IgD-negative memory B cell (primary cell): ENCODE measurements at regions not wholly inside any gene's neighbourhood (a gene's known extent, or its start where the extent isn't known, plus 50 kb on each side); places are given as distances from the start of the nearest gene placed in this dataset.
A peak's percentile ranks its signal among the peaks of the same experiment; 100 is the strongest.

Source experiments
- H3K27ac Mint-ChIP-seq, 3 donors: one replicate each; pipeline ENCODE4 v1.8.0; 2020 to 2022; ENCODE audit warnings: mild to moderate bottlenecking in 3 of 3, mixed read lengths in 3 of 3, moderate library complexity in 1 of 3
- H3K27me3 Mint-ChIP-seq: one replicate; pipeline ENCODE4 v1.8.0; 2021; ENCODE audit warnings: mixed read lengths
- H3K36me3 Mint-ChIP-seq: one replicate; pipeline ENCODE4 v1.8.0; 2020; ENCODE audit warnings: mild to moderate bottlenecking, mixed read lengths
- H3K4me1 Mint-ChIP-seq, 3 donors: one replicate each; pipeline ENCODE4 v1.8.0; 2020 to 2022; ENCODE audit warnings: mixed read lengths in 3 of 3, mild to moderate bottlenecking in 1 of 3
- H3K4me3 Mint-ChIP-seq, 4 donors: one replicate each; pipeline ENCODE4 v1.8.0; 2020 to 2022; ENCODE audit warnings: mild to moderate bottlenecking in 4 of 4, mixed read lengths in 4 of 4, moderate library complexity in 3 of 4
- H3K9me3 Mint-ChIP-seq, 3 donors: one replicate each; pipeline ENCODE4 v1.8.0; 2020 to 2021; ENCODE audit warnings: mixed read lengths in 3 of 3, mild to moderate bottlenecking in 1 of 3

DNA sequence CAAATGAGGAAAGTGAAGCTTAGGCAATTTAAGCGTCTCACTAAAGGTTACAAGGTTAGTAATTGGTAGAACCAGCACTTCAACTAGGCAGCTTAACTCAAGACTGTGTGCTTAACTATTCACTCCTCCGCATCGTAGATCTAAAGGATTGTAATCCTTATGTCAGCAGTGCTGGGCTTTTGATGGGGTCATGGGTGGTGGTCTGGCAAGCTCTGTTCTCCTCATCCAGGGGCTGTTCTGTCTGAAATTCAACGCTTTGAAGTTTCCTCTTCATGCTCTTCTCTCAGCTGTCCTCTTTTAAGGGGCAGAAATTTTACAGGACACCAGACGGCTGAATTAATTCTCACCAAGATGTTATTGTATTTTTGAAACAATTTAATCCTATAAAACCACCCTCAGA, 165.5 kb upstream of the FAM98A start:
- H3K9me3 Mint-ChIP-seq: no peaks in the 10 kb centered on the region
- no peaks in the 10 kb centered on the region for H3K27me3 Mint-ChIP-seq
- no peaks in the 10 kb centered on the region for H3K36me3 Mint-ChIP-seq
- no peak overlapping the region for H3K4me3 Mint-ChIP-seq
- no peak overlapping the region for H3K27ac Mint-ChIP-seq
- no peaks in the 10 kb centered on the region for H3K4me1 Mint-ChIP-seq

DNA sequence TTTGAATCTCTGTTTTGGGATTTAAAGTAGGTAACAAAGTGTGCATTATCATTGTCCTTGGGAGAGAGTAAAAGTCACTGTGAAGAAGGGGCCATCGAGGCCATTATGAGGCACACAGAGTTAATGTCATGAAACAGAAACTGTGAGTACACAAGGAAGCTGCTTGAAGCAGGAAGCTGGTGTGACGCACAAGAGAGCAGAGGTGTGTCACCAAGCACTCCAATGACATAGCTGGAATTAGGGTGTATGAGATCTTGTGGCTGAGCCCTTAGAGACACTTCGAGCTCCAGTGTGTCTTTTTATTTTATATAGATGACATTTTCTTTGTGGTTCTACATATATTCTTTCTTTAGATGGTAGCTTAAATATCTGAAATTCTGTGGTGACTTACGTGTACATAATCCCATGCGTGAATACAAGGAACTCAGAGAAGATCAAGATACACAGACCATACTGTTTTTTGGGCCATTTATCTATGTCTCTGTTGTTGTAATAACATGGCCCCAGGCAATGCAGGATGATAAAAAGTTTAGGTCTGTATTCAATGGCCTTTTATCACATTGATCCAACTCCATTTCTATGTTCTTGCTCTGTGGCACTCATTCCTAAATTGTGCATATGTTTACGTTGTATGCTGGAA, 164.7 kb upstream of the FAM98A start:
- Mint-ChIP-seq H3K27me3 (no peaks in the 10 kb centered on the region), H3K9me3 (no peaks in the 10 kb centered on the region), H3K27ac (no peak overlapping the region), H3K36me3 (no peaks in the 10 kb centered on the region), H3K4me1 (no peaks in the 10 kb centered on the region), H3K4me3 (no peak overlapping the region)

DNA sequence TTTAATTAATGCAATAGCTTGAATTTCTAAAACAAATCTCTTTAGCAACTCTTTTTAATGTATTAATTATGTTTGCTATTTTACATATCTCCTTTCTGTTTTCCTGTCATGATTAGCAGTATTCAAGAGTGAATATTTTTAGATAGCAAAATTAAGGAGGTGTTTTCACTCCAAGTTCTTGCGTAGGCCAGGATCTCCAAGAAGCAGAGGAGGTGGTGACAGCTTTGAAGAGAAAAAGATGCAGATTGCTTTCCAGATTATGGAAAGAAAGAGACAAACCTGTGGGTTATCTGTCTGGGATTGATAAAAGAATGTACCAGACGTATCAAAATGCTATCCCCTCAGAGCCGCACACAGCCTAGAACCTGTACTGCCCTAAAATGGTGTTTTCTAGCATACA, 163.5 kb upstream of the FAM98A start:
- no peak overlapping the region for H3K4me3 Mint-ChIP-seq
- H3K9me3 Mint-ChIP-seq: no peaks in the 10 kb centered on the region
- no peaks in the 10 kb centered on the region for H3K36me3 Mint-ChIP-seq
- H3K4me1 Mint-ChIP-seq: no peaks in the 10 kb centered on the region
- no peak overlapping the region for H3K27ac Mint-ChIP-seq
- no peaks in the 10 kb centered on the region for H3K27me3 Mint-ChIP-seq

DNA sequence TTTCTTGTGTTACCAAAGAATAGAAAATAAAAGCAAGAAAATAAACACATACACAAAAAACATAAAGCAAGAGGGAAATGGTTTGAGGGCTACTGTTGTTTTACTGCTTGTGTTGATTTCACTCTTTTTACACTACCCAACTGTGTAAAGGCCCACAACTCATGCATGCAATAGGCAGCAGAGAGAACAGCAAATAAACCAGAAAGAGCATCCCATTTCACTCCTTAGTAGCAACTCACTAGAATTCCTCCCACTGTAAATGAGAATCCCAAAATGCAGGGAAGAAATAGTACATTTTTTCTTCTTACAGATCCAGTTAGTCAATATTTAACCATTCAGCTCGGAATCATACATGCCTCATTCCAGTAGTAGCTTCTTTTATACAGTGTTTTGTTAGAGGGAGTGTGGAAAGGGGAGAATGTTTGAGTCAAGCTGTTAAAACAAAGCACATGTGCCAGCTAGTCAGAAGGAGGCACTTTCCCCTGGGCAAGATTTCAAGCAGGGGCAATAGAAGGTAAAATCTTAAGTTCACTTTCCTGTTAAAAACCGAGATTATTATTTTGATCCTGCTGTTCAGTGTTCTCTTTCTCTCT, 147.2 kb upstream of the FAM98A start:
- H3K9me3 Mint-ChIP-seq: peaks cover 2 to 10% (median 3%) of the 10 kb centered on the region in 3 donors
- peaks cover 11% of the 10 kb centered on the region for H3K27me3 Mint-ChIP-seq
- H3K27ac Mint-ChIP-seq: no peak overlapping the region
- no peak overlapping the region for H3K4me3 Mint-ChIP-seq
- peaks cover 0 to 2% (median 0%) of the 10 kb centered on the region in 3 donors for H3K4me1 Mint-ChIP-seq
- H3K36me3 Mint-ChIP-seq: no peaks in the 10 kb centered on the region

DNA sequence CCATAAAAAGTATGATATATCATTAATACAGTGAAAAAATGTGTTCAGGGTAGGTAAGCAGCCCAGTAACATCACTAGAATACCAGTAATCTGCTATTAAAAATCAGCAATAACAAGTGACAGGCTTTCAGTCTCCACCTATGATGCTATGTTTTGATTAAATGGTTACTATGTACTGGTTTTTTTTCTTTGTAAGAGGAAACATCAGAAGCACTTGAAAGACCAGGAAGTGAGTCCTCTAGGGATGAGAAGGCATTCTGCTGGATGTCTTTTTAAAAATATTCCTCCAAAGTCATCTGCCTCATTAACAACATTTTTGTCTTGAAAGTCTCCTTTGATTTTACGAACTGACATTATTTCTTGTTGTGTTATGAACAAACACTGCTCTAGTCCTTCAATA, 136.0 kb upstream of the FAM98A start:
- H3K9me3 Mint-ChIP-seq: peaks cover 0 to 7% (median 2%) of the 10 kb centered on the region in 3 donors
- no peak overlapping the region for H3K27ac Mint-ChIP-seq
- H3K36me3 Mint-ChIP-seq: no peaks in the 10 kb centered on the region
- H3K27me3 Mint-ChIP-seq: no peaks in the 10 kb centered on the region
- no peak overlapping the region for H3K4me3 Mint-ChIP-seq
- H3K4me1 Mint-ChIP-seq: no peaks in the 10 kb centered on the region

DNA sequence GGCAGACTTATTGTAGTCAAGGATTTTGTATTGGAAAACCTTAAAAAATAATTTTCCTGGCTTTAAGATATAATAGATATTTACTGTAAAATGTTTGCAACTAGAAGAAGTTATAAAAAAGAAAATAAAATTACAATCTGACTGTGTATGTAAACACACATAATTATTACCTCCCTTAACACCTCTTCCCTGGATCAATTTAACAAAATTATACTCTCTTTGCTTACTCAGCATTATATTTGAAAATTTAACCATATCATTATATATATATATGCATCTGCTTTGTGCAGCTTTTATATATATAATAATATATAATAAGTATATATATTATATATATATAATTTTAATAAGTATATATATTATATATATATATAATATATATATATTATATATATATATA, 131.7 kb upstream of the FAM98A start:
- Mint-ChIP-seq H3K4me1 (peaks cover 0 to 6% (median 4%) of the 10 kb centered on the region in 3 donors), H3K4me3 (no peak overlapping the region), H3K36me3 (no peaks in the 10 kb centered on the region), H3K27ac (no peak overlapping the region), H3K27me3 (peaks cover 3% of the 10 kb centered on the region), H3K9me3 (no peaks in the 10 kb centered on the region)

DNA sequence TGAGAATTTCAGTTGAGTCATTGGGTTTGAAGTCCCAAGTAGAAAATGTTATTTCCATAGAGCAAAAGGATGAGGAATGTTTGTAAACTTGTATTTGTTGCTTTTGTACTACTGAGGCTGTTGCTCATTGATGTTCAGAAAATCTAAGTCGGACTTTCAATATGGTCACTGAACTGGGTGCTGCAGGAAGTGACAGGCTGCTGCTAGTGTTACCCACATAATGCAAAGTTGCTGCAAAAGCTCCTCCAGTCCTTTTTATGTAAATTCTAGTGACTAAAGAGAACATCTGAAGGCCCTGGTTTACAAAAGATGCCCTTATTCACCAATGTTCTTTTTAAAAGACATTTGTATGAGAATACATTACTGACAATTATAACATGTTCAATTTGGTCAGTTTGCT, 131.1 kb upstream of the FAM98A start:
- Mint-ChIP-seq H3K9me3 (no peaks in the 10 kb centered on the region), H3K27ac (no peak overlapping the region), H3K36me3 (no peaks in the 10 kb centered on the region), H3K4me1 (peaks cover 0 to 6% (median 4%) of the 10 kb centered on the region in 3 donors), H3K4me3 (no peak overlapping the region), H3K27me3 (peaks cover 3% of the 10 kb centered on the region)

DNA sequence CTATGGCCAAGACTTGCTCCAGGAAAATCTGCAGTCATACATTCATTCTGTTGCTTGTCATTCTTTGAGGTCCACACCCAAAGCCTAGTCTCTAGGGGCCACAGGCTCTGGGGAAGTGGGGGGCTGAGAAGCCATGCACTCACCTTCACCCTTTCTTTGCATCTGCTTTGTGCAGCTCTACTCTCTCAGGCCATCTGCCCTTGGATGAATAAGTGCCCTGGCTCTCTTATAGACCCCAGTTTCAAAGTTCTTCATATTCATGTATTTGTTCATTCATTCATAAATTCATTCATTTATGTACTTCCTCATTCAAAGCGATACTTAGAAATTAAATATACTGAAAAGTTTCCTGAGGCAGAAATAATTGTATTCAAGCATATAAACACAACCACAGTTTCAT, 130.3 kb upstream of the FAM98A start:
- Mint-ChIP-seq H3K4me3 (no peak overlapping the region), H3K4me1 (peaks cover 0 to 6% (median 4%) of the 10 kb centered on the region in 3 donors), H3K27ac (no peak overlapping the region), H3K36me3 (no peaks in the 10 kb centered on the region), H3K27me3 (peaks cover 3% of the 10 kb centered on the region), H3K9me3 (no peaks in the 10 kb centered on the region)

DNA sequence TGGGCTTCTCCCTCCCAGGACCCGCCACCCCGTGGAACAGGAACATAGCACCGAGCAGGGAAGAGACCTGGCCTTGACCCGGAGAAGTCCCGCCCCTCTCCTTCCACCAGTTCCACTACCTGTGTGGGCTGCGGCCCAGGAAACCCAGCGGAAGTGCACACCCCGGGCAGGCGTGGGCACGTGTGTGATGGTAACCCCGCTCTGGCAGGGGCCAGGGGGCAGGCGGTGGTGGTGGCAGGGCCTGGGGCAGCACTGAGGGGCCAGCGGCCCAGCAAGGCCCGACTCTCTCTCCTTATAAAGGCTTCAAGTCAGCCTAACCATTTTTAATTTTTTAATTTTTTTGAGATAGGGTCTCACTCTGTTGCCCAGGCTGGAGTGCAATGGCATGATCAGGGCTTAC, 129.0 kb upstream of the FAM98A start:
- H3K27ac Mint-ChIP-seq: no peak overlapping the region
- no peak overlapping the region for H3K4me3 Mint-ChIP-seq
- peaks cover 3% of the 10 kb centered on the region for H3K27me3 Mint-ChIP-seq

DNA sequence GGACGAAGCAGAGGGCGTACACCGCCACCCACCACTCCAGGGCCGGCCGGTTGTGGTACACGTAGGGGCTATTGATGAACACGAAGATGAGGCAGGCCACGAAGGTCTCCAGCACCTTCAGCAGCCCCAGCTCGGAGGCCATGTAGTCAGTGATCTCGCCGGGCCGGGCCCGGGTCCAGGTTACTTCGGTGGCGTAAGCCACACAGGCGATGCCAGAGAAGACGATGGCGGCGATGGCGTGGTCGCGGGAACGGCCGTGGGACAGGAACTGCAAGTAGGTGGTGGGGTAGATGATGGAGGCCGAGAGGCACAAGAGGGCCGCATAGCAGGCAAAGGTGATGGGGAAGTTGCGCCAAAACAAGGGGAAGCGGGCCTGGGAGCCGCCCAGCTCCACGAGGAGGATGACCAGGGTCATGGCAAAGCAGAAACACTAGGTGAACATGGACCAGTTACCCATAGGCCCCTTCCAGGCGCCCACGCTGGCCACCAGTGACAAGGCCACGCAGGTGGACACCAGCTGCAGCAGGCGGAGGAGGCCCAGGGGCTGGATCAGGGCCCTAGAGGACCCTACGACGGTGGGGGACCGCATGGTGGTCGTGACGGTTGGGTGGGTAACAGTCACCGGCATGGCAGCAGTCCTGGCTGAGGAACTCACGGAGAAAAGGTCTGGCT, 128.4 kb upstream of the FAM98A start:
- H3K27ac Mint-ChIP-seq: no peak overlapping the region
- no peaks in the 10 kb centered on the region for H3K9me3 Mint-ChIP-seq

More for the DNA sequence above, 129.0 kb upstream of the FAM98A start:
- H3K4me1 Mint-ChIP-seq: peaks cover 0 to 6% (median 4%) of the 10 kb centered on the region in 3 donors
- no peaks in the 10 kb centered on the region for H3K9me3 Mint-ChIP-seq
- no peaks in the 10 kb centered on the region for H3K36me3 Mint-ChIP-seq

DNA sequence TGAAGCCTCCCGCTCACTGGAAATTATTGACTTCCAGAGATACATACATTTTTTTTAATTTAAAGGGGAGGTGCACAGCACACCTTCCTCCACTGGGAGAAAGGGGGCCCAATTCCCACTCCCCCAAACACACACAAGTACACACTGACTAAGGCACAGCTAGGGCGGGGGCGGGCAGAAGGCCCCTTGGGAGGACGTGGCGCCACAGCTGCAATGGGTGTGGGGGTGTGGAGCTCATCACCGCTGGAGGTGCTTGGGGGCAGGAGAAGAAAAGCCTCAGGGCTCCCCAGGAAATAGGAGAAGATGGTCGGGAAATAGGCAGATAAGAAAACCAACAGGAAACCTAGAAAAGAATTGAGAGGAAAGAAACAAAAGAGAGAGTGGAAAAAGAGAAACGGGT, 127.3 kb upstream of the FAM98A start:
- Mint-ChIP-seq H3K36me3 (no peaks in the 10 kb centered on the region), H3K4me3 (no peak overlapping the region), H3K9me3 (no peaks in the 10 kb centered on the region), H3K27ac (no peak overlapping the region), H3K27me3 (peaks cover 3% of the 10 kb centered on the region), H3K4me1 (peaks cover 0 to 6% (median 4%) of the 10 kb centered on the region in 3 donors)

More for the DNA sequence above, 128.4 kb upstream of the FAM98A start:
- Mint-ChIP-seq H3K4me1 (peaks cover 0 to 6% (median 4%) of the 10 kb centered on the region in 3 donors), H3K36me3 (no peaks in the 10 kb centered on the region), H3K4me3 (peak overlapping the region in 1 of 4 donors; percentile 63), H3K27me3 (peaks cover 3% of the 10 kb centered on the region)

DNA sequence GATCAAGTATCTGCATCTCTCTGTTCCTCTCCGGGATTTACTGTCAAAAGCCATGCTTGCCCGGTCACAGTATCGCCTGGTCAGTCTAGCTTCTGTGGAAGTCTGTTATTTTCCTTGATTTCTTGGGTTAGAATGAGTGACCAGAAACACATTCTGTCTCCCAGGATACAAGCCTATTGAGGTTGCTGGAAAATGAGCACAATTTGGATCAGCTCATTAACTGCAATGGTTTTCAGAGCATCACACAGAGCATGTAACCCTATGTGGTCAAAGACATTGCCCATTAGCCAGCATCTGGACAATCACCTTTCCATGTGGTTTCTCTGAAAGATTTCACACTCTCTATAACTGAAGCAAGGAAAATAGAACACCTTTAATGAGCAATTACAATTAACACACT, 124.2 kb upstream of the FAM98A start:
- Mint-ChIP-seq H3K4me1 (no peaks in the 10 kb centered on the region), H3K36me3 (no peaks in the 10 kb centered on the region), H3K27me3 (peaks cover 3% of the 10 kb centered on the region), H3K4me3 (no peak overlapping the region), H3K9me3 (no peaks in the 10 kb centered on the region), H3K27ac (no peak overlapping the region)

DNA sequence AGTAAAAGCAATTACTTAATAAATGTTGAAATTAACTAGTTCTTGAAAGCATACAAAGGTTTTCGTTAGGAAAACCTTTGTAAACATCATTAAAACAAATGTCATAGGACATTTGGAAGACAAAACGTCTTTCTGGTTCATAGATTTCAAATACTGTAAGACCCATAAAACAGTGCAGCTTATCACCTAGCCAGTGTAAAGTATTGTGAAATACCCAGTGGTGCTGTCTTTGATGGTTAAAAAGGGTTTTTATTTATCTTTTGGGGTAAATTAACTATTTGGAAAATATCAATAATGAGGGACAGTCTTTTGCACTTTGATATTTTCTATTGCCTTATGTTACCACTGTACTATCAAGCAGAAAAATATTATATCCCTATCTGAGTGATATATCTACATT, 120.0 kb upstream of the FAM98A start:
- no peaks in the 10 kb centered on the region for H3K9me3 Mint-ChIP-seq
- no peaks in the 10 kb centered on the region for H3K4me1 Mint-ChIP-seq
- H3K4me3 Mint-ChIP-seq: no peak overlapping the region
- no peak overlapping the region for H3K27ac Mint-ChIP-seq
- peaks cover 3% of the 10 kb centered on the region for H3K27me3 Mint-ChIP-seq
- no peaks in the 10 kb centered on the region for H3K36me3 Mint-ChIP-seq

DNA sequence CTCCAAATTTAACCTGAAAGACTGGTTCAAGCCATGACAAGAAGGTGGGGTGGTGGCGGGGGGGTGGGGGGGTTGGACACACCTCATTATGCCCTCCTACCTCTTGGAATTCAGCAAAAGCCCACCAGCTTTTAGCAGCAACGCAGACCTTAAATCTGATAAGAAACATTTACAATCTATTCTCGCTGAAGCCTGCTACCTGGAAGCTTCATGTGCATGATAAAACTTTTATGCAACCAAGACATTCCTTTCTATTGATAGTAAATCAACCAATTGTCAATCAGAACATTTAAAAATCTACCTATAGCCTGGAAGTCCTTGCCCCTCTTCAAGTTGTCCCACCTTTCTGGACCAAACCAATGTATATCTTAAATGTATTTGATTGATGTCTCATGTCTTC, 113.6 kb upstream of the FAM98A start:
- Mint-ChIP-seq H3K36me3 (no peaks in the 10 kb centered on the region), H3K9me3 (no peaks in the 10 kb centered on the region), H3K27me3 (peaks cover 3% of the 10 kb centered on the region), H3K4me1 (no peaks in the 10 kb centered on the region), H3K4me3 (no peak overlapping the region), H3K27ac (no peak overlapping the region)

DNA sequence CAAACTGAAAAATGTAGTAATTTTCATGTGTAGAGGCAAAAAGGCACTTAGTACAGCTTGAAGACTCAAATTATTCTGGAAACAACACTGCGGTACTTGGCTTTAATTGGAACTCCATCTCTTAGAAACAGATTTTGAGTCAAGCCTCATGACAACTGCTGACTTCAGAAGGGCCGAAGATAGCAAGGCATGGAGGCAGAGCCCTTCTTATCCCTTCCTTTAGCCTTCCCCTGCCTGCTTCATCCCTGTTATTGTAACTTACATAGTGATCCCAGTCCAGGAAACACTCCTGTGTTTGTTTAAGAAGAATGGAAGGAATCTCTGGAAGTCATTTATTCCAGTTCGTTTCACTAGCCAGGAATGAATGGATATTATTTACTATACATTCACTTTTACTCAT, 110.9 kb upstream of the FAM98A start:
- Mint-ChIP-seq H3K9me3 (no peaks in the 10 kb centered on the region), H3K27me3 (no peaks in the 10 kb centered on the region), H3K27ac (no peak overlapping the region), H3K4me3 (no peak overlapping the region), H3K36me3 (no peaks in the 10 kb centered on the region), H3K4me1 (no peaks in the 10 kb centered on the region)

DNA sequence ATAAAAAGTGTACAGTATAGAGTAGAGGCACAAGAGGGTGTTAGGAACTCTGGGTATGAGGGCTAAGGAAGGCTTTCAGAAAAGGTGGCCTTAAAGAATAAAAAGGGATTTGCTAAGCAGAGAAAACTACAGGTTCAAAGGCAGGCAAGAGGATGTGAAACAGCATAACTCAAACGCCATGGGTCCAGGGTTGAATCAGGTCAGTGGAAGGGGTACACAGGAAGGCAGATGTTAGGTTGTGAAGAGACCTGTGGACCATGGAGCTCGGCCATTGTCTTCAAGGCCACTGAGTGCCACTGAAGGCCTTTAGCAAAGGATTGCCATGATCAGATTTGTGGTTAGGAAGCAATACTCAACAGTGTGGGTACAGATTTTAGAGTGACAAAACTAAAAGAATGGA, 108.2 kb upstream of the FAM98A start:
- Mint-ChIP-seq H3K27ac (no peak overlapping the region), H3K27me3 (no peaks in the 10 kb centered on the region), H3K9me3 (no peaks in the 10 kb centered on the region), H3K4me1 (no peaks in the 10 kb centered on the region), H3K4me3 (peak overlapping the region in 1 of 4 donors; percentile 54), H3K36me3 (no peaks in the 10 kb centered on the region)
